Lung (tissue), 11 donors: ENCODE measurements at regions not wholly inside any gene's neighbourhood (a gene's known extent, or its start where the extent isn't known, plus 50 kb on each side); places are given as distances from the start of the nearest gene placed in this dataset.

Experiments used
- ATAC-seq: fragments of 200-7000 bp; cut with Tn5 transposase; one replicate; pipeline ENCODE4 v1.9.1; 2020; ENCODE audit warnings: moderate number of reproducible peaks; ENCODE audit not compliant: insufficient read depth, low FRiP score
- DNase-seq, 3 donors: peaks; one replicate each; pipeline ENCODE4 v3.0.0-alpha.2; 2013 to 2017
- H3K27ac ChIP-seq, 2 donors: one replicate each; pipeline ENCODE4 v1.5.1; 2013; ENCODE audit warnings: mild to moderate bottlenecking in 2 of 2, moderate library complexity in 2 of 2, control low read depth in 1 of 2, inconsistent platforms in 1 of 2, low read depth in 1 of 2, low read length in 1 of 2
- H3K27me3 ChIP-seq, 3 donors: one replicate each; pipeline ENCODE4 v1.5.1; 2013; ENCODE audit warnings: low read length in 2 of 3; ENCODE audit not compliant: control insufficient read depth in 3 of 3, insufficient read depth in 3 of 3
- H3K36me3 ChIP-seq, 4 donors: one replicate each; pipeline ENCODE4 v1.5.1; 2013; ENCODE audit warnings: low read length in 4 of 4, mild to moderate bottlenecking in 1 of 4, moderate library complexity in 1 of 4; ENCODE audit not compliant: control insufficient read depth in 4 of 4, insufficient read depth in 4 of 4
- H3K4me1 ChIP-seq, 5 donors: one replicate each; pipeline ENCODE4 v1.5.1; 2013; ENCODE audit warnings: low read length in 5 of 5, mild to moderate bottlenecking in 2 of 5, moderate library complexity in 1 of 5; ENCODE audit not compliant: control insufficient read depth in 5 of 5, insufficient read depth in 5 of 5
- H3K4me3 ChIP-seq: one replicate; pipeline ENCODE4 v1.5.1; 2013; ENCODE audit warnings: mild to moderate bottlenecking, control low read depth, moderate library complexity
- H3K9ac ChIP-seq, 2 donors: one replicate each; pipeline ENCODE4 v1.5.1; 2013; ENCODE audit warnings: low read length in 2 of 2, control low read depth in 1 of 2; ENCODE audit not compliant: insufficient read depth in 1 of 2
- H3K9me3 ChIP-seq, 4 donors: one replicate each; pipeline ENCODE4 v1.5.1; 2013; ENCODE audit warnings: low read length in 3 of 4, mild to moderate bottlenecking in 1 of 4, moderate library complexity in 1 of 4; ENCODE audit not compliant: control insufficient read depth in 4 of 4, insufficient read depth in 3 of 4
- WGBS, 2 donors: extraction: QIAGEN DNeasy Blood & Tissue Kit; methylation state at CpG; one replicate each; pipeline ENCODE4 v1.1.7; 2013; 5-methylcytosine and 5-hydroxymethylcytosine counted together
- TF ChIP-seq, protein P1 (sequence below): IDR thresholded peaks from 2 replicates; pipeline ENCODE4 v1.5.1; 2012; ENCODE audit warnings: mild to moderate bottlenecking; ENCODE audit errors: control extremely low read depth, extremely low read depth
- donor health status: control.
- donor health status: control.
- donor health status: Bipolar disorder and iron deficiency.
- donor health status: healthy.
- donor health status: DM: yes; HTN: yes; CAD: no.

DNA sequence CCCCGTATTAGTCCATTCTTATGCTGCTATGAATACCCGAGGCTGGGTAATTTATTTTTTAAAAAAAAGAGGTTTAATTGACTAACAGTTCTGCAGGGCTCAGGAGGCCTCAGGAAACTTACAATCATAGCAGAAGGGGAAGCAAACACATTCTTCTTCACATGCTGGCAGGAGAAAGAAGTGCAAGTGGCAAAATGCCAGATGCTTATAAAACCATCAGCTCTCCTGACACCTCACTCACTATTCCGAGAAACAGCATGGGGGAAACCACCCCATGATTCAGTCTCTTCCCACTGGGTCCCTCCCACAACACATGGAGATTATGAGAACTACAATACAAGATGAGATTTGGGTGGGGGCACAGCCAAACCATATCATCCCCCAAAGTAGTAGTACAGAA lies 2148.5 kb upstream of the PIK3C3 start:
- 63 to 74% methylated on average over 3 of the region's 3 CpGs for WGBS, 2 donors
- H3K27me3 ChIP-seq = no peaks in the 10 kb centered on the region
- H3K27ac ChIP-seq = no peak overlapping the region
- H3K4me3 ChIP-seq = no peak overlapping the region
- no peaks in the 10 kb centered on the region for H3K36me3 ChIP-seq
- H3K9ac ChIP-seq = no peak overlapping the region
- TF ChIP-seq, protein P1, sequence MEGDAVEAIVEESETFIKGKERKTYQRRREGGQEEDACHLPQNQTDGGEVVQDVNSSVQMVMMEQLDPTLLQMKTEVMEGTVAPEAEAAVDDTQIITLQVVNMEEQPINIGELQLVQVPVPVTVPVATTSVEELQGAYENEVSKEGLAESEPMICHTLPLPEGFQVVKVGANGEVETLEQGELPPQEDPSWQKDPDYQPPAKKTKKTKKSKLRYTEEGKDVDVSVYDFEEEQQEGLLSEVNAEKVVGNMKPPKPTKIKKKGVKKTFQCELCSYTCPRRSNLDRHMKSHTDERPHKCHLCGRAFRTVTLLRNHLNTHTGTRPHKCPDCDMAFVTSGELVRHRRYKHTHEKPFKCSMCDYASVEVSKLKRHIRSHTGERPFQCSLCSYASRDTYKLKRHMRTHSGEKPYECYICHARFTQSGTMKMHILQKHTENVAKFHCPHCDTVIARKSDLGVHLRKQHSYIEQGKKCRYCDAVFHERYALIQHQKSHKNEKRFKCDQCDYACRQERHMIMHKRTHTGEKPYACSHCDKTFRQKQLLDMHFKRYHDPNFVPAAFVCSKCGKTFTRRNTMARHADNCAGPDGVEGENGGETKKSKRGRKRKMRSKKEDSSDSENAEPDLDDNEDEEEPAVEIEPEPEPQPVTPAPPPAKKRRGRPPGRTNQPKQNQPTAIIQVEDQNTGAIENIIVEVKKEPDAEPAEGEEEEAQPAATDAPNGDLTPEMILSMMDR = no peak
- H3K9me3 ChIP-seq = peaks cover 0 to 9% (median 4%) of the 10 kb centered on the region in 4 donors
- no peak for ATAC-seq
- H3K4me1 ChIP-seq = peaks cover 0 to 5% (median 0%) of the 10 kb centered on the region in 5 donors
- peak in 1 of 3 donors; percentile 34 for DNase-seq

DNA sequence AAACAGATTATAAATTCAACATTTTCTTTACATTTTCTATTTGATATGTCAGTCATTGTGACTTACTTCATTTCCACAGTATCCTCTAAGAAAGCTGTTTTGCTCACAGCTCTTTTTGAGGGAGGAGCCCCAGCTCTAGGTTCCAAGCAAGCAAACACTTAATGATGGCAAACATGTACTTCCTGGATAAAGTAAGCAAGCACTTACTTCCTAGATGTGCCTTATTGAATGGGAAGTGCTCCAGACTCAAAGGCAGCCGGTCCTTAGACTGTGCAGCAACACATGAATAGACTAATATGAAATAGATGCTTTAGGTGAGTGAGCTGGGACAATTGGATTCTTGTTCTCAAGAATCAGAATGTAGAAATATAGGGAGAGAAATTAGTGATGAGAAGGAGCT lies 2149.8 kb upstream of the PIK3C3 start:
- H3K4me1 ChIP-seq = peaks cover 0 to 5% (median 0%) of the 10 kb centered on the region in 5 donors
- WGBS, 2 donors = 40 to 77% methylated on average over 1 of the region's 1 CpG
- H3K9me3 ChIP-seq = peaks cover 0 to 11% (median 4%) of the 10 kb centered on the region in 4 donors
- peak; percentile 10 for ATAC-seq
- TF ChIP-seq, protein P1 = no peak
- H3K9ac ChIP-seq = no peak overlapping the region
- no peak overlapping the region for H3K27ac ChIP-seq
- no peaks in the 10 kb centered on the region for H3K27me3 ChIP-seq
- H3K36me3 ChIP-seq = no peaks in the 10 kb centered on the region
- no peak overlapping the region for H3K4me3 ChIP-seq
- peak in 1 of 3 donors; percentile 22 for DNase-seq

DNA sequence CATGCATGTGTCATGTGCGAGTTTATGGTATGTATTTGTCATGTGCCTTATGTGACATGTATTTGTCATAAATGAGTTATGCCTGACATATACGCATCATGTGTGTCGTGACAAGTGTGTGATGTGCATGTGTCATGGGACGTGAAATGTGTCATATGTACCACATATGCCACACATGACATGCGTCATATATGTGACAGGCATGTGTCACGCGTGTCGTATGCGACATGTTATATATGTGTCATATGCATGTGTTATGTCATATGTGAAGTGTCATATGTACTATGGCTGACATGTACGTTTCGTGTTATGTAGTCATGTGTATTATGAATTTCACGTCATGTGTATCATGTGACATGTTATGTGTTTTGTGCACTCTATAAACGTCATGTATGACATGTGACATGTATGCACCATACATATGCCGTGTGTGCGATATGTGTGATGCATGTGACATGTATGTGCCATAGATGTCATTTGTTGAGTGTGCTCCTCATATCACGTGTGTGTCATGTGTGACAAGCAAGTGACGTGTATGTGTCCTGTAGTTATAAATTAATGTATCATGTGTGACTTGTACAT lies 2152.3 kb upstream of the PIK3C3 start:
- ATAC-seq = no peak
- H3K4me3 ChIP-seq = no peak overlapping the region
- peaks cover 0 to 5% (median 3%) of the 10 kb centered on the region in 5 donors for H3K4me1 ChIP-seq
- H3K27me3 ChIP-seq = no peaks in the 10 kb centered on the region
- TF ChIP-seq, protein P1 = no peak
- no peak overlapping the region for H3K27ac ChIP-seq
- 89 to 92% methylated on average over 17 of the region's 17 CpGs for WGBS, 2 donors
- DNase-seq = no peak
- H3K36me3 ChIP-seq = no peaks in the 10 kb centered on the region
- no peak overlapping the region for H3K9ac ChIP-seq
- H3K9me3 ChIP-seq = peaks cover 0 to 11% (median 4%) of the 10 kb centered on the region in 4 donors

DNA sequence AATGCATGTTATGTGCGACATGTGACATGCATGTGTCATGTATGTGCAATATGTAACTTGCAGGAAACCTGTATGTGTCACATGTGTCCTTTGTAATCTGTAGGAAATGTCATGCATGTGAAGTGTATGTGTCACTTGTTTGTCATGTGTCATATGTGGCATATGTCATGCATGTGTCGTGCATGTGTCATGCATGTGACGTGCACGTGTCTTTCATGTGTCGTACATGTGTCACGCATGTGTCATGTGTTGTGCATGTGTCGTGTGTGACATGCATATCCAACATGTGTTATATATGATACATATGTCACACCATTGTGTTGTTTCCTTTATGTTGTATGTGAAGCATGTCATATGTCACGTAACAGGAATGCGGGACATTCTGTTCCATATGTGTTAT lies 2153.2 kb upstream of the PIK3C3 start:
- TF ChIP-seq, protein P1 = no peak
- Histone ChIP-seq H3K9me3 (peaks cover 0 to 11% (median 4%) of the 10 kb centered on the region in 4 donors), H3K36me3 (no peaks in the 10 kb centered on the region), H3K27me3 (no peaks in the 10 kb centered on the region), H3K27ac (no peak overlapping the region), H3K4me1 (peaks cover 0 to 5% (median 3%) of the 10 kb centered on the region in 5 donors), H3K4me3 (no peak overlapping the region), H3K9ac (no peak overlapping the region)
- DNase-seq (no peak), ATAC-seq (no peak)
- WGBS, 2 donors = 91 to 93% methylated on average over 9 of the region's 9 CpGs
